ENCODE measurements at regions not wholly inside any gene's neighbourhood (a gene's known extent, or its start where the extent isn't known, plus 50 kb on each side); places are given as distances from the start of the nearest gene placed in this dataset.

GRCh38 chr5:156095709-156096241, 231.2 kb upstream of the SGCD start:
- DNase-seq = no peak

GRCh38 chr5:156096259-156096658, 230.7 kb upstream of the SGCD start:
- no peak for DNase-seq

DNA sequence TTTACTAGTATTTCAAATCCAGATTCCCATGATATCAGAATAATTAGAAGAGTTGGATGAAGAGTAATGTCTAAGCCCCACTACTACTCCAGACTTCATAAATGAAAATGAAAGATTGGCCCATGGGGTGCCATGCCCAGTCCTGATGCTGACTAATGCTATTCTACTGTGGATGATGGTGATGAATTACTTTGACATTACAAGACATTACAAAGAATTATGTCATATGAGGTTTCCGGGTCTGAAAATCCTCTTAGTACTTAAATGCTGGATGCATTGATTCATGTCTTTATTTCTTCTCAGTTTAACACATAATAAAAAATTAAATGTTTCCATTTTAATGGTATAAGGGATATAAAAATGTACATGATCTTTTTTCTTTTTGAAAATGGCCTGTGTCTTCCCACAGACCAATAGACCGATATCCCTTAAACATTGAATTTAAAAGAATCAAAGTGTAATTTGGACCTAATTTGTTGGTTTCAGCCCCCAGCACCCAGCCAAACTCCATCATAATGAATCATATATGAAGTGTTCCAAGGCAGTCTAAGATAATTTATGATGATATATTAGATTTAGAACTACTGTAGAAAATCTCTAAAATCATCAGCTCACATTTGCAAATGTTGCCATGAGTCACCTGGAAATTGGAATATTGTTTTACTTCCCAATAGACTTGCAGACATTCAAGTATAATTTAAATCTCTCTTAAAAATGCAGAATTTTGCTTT, 223.6 kb upstream of the SGCD start:
- no peak for DNase-seq

- no peak for DNase-seq
These were observed 217.5 kb upstream of the SGCD start for GRCh38 chr5:156109317-156110023.

DNA sequence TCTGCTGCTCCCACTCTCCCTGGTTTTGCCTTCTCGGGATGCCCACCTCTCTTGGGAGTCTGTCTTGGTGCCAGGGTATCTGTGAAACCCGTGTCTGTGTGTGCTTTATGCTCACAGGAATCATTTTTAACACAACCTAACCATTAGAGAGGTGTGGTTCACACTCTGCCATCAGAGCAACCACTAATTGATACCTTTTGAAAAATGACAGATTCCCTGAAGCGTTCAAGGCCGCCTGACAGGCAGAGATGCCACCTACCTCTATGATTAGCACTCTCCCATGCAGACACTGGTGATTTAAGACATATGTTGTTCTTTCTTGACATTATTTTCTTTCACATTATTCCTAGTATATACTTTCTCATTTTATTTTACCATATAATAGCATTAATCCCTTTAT, 207.3 kb upstream of the SGCD start:
- no peak for DNase-seq

DNA sequence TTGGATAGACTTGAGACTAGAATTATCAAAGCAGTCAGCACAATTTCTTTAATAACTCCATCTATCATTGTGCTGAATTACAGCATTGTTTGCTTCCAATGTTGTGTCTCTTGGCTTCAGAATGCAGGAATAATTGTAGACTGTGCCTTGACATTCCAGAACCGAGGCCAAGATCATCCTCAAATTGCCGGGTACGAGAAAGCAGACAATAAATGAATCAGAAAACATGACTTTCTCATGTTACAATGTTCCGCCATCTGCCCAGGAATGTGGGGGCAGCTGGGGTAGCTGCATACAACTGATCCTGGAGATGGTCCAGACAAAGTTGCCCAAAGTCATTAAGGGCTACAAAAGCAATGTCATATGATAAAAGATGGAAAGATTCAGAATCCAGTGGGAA, 206.2 kb upstream of the SGCD start:
- DNase-seq = no peak

GRCh38 chr5:156121234-156121633, 205.7 kb upstream of the SGCD start:
- no peak for DNase-seq

- DNase-seq = no peak
These were observed 205.1 kb upstream of the SGCD start for GRCh38 chr5:156121882-156122281.

GRCh38 chr5:156124708-156125107, 202.3 kb upstream of the SGCD start:
- no peak for DNase-seq

GRCh38 chr5:156125118-156125517, 201.8 kb upstream of the SGCD start:
- no peak for DNase-seq

GRCh38 chr5:156126716-156127115, 200.2 kb upstream of the SGCD start:
- DNase-seq = no peak

DNA sequence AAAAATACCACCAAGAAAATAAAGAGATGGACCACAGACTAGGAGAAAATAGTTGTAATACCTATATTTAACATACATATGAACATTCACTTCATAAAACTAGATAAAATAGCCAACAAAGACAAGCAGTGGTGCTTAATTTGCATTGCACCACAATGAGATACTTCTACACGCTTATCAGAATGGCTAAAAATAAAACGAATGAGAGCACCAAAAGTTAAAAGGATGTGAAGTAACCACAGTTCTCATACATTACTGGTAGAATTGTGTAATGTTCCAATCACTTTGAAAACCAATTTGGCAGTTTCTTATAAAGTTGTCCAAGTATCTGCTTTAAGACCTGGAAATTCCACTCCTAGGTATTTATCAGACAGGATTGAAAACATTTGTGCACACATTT, 198.9 kb upstream of the SGCD start:
- DNase-seq = no peak

DNA sequence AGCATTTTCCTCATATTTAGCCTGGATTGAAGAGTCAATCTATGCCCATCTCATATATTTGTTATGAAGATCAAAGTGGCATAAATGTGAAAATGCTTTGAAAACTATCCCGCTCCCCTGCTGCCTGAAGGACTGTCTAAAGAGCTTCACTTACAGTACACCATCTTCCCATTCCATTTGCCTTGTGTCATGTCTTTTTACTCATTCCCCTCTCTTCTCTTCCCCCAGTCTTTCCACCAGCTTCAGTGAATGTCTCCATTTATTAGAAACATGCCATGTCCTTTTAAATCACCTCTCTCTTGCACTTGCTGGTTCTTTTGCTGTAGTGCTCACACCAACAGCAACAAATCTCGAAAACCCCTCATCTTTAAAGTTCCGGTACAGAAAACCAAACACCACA, 192.7 kb upstream of the SGCD start:
- no peak for DNase-seq

DNA sequence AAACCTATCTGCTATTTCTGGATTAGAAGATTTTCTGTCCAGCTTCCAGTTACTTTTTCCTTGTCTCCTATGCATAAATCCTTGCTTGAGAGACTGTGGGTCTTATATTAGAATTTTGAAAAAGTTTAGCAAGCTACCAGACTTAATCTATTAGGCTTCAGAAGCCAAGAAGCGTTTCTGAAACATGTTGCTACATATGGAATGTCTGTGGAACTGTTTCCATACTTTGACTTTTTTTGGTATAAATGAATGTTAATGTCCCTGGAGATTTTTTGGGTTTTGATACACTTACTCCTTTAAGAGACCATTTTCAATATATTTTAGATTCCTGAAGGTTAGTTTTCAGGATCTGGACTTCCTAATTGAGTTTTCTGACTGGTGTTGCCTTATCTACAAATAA, 191.4 kb upstream of the SGCD start:
- no peak for DNase-seq

DNA sequence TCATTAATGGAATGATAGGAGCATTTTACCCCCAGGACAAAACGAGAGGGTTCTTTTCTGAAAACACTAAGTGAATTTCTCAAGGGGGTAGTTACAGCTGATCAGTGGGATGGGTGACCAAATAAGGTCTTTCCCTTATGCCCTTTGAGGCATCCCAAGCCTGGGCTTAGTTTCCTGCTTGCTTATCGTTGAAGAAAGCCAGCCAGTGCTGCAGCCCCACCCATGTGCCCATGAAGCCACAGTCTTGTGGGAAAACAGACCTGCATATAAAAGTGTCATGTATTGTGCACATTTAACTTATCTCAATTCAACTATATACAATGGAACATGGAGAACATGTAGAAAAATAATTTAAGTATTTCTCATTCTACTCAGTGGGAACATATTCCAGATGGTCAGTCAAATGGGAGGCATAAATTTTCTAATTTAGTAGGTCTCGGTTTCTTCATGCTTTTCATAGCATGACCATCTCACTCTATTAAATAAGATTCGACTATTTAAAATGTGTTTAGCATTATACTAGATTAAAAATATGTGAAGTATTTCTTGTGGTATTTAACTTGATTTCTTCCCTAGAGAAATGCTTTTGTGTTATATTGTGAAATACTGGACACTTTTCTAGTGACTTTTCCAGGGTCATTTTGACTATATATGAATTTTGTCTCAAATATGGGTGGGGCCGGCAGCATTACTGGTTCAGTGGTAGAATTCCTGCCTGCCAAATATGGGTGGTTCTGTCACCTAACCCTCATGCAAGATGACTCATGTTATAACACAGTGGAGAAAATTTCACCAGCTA, 189.7 kb upstream of the SGCD start:
- no peak for DNase-seq

GRCh38 chr5:156142867-156143266, 184.1 kb upstream of the SGCD start:
- DNase-seq = no peak

GRCh38 chr5:156147261-156147943, 179.6 kb upstream of the SGCD start:
- no peak for DNase-seq

GRCh38 chr5:156147944-156148285, 179.0 kb upstream of the SGCD start:
- DNase-seq = no peak

- DNase-seq = no peak
These were observed 178.7 kb upstream of the SGCD start for GRCh38 chr5:156148301-156148700.

DNA sequence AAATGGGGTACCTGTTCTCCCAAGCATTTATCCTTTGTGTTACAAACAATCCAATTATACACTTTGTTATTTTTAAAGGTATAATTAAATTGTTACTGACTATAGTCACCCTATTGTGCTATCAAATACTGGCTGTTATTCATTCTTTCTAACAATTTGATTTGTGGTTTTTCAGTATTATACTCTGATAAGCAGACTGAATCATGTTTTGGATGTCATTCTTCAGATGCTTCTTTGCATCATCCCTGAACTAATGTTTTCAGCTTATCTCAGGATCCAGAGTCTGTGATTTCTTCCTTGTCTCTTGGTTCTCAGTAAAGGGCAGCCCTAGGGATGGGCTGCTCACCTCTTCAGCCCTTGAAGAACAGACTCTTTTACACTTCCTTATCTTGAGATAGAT, 177.8 kb upstream of the SGCD start:
- DNase-seq = no peak

DNA sequence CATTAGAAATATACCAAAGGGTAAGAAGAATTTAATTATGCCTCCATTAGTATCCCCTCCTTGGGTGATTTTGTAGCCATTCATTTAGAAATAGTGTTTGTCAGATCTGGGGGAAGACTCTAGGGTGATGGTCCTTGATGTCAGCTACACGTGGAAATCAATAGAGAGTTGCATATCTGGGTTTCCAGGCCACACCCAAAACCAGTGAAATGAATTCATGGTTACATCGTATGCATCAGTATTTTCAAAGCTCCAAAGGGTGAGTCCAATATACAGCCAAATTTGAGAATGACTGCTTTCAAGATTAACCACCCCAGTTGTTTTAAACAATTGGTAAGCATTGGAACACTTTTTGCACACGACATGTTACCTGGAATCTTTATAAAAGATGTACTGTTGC, 173.4 kb upstream of the SGCD start:
- DNase-seq = no peak

GRCh38 chr5:156154757-156155156, 172.2 kb upstream of the SGCD start:
- DNase-seq = no peak

- DNase-seq = no peak
These were observed 171.4 kb upstream of the SGCD start for GRCh38 chr5:156155598-156155997.

Data from activated CD4-positive, alpha-beta T cell treated with anti-CD3 and anti-CD28 coated beads, Interleukin-2, amount 50 U/mL, for 1 hour (primary cell).